Progenitor cell of endocrine pancreas (in vitro differentiated cells): ENCODE measurements at regions not wholly inside any gene's neighbourhood (a gene's known extent, or its start where the extent isn't known, plus 50 kb on each side); places are given as distances from the start of the nearest gene placed in this dataset.

Source experiments
- DNase-seq: peaks from one replicate; pipeline ENCODE4 v3.0.0; 2021; ENCODE audit warnings: low spot score; ENCODE audit not compliant: unreplicated experiment
- H3K27ac Mint-ChIP-seq: 2 replicates; pipeline ENCODE4 v1.8.0; 2021; ENCODE audit warnings: mild to moderate bottlenecking, moderate library complexity, mixed read lengths
- H3K27me3 Mint-ChIP-seq: 2 replicates; pipeline ENCODE4 v1.8.0; 2021; ENCODE audit warnings: mixed read lengths
- H3K36me3 Mint-ChIP-seq: 2 replicates; pipeline ENCODE4 v1.8.0; 2022; ENCODE audit warnings: mixed read lengths; ENCODE audit not compliant: insufficient read depth
- H3K4me1 Mint-ChIP-seq: 2 replicates; pipeline ENCODE4 v1.8.0; 2021; ENCODE audit warnings: low read depth, mixed read lengths
- H3K4me3 Mint-ChIP-seq: 2 replicates; pipeline ENCODE4 v1.8.0; 2021; ENCODE audit warnings: low read depth, mild to moderate bottlenecking, moderate library complexity, mixed read lengths
- H3K9me3 Mint-ChIP-seq: 2 replicates; pipeline ENCODE4 v1.8.0; 2021; ENCODE audit warnings: low read depth, mixed read lengths
- CTCF ChIP-seq: fragments of 200-600 bp; sonication (generic); IDR thresholded peaks from one replicate; pipeline ENCODE4 v1.5.0; 2021; ENCODE audit warnings: antibody characterized with exemption, mild to moderate bottlenecking; ENCODE audit not compliant: unreplicated experiment

- Mint-ChIP-seq H3K36me3 (peaks cover 1% of the 10 kb centered on the region), H3K4me3 (no peak overlapping the region), H3K4me1 (peaks cover 55% of the 10 kb centered on the region), H3K27ac (peak overlapping the region; percentile 10), H3K9me3 (peaks cover 4% of the 10 kb centered on the region), H3K27me3 (no peaks in the 10 kb centered on the region)
- no peak for DNase-seq
- no peak for TF ChIP-seq CTCF
Observed at GRCh38 chr1:229114850-229115365, 156.0 kb upstream of the RAB4A start.

- Mint-ChIP-seq H3K36me3 (peaks cover 1% of the 10 kb centered on the region), H3K27me3 (no peaks in the 10 kb centered on the region), H3K4me1 (peaks cover 45% of the 10 kb centered on the region), H3K4me3 (no peak overlapping the region), H3K27ac (no peak overlapping the region), H3K9me3 (peaks cover 4% of the 10 kb centered on the region)
- TF ChIP-seq CTCF: no peak
- no peak for DNase-seq
Observed at GRCh38 chr1:229116114-229116513, 154.8 kb upstream of the RAB4A start.

- no peak overlapping the region for H3K4me3 Mint-ChIP-seq
- peaks cover 33% of the 10 kb centered on the region for H3K4me1 Mint-ChIP-seq
- no peak for TF ChIP-seq CTCF
- H3K27ac Mint-ChIP-seq: peak overlapping the region; percentile 74
- peaks cover 1% of the 10 kb centered on the region for H3K36me3 Mint-ChIP-seq
- no peak for DNase-seq
- no peaks in the 10 kb centered on the region for H3K27me3 Mint-ChIP-seq
- peaks cover 7% of the 10 kb centered on the region for H3K9me3 Mint-ChIP-seq
Observed at GRCh38 chr1:229117664-229118300, 153.1 kb upstream of the RAB4A start.

- H3K36me3 Mint-ChIP-seq: peaks cover 1% of the 10 kb centered on the region
Observed at GRCh38 chr1:229118477-229119061, 152.3 kb upstream of the RAB4A start.

GRCh38 chr1:229119161-229119560 is 151.8 kb upstream of the RAB4A start:
- no peak for DNase-seq
- Mint-ChIP-seq H3K36me3 (peaks cover 1% of the 10 kb centered on the region), H3K4me1 (peaks cover 20% of the 10 kb centered on the region), H3K9me3 (peaks cover 7% of the 10 kb centered on the region), H3K4me3 (no peak overlapping the region), H3K27me3 (no peaks in the 10 kb centered on the region), H3K27ac (no peak overlapping the region)
- TF ChIP-seq CTCF: no peak

More at GRCh38 chr1:229118477-229119061, 152.3 kb upstream of the RAB4A start:
- no peak for DNase-seq
- peaks cover 7% of the 10 kb centered on the region for H3K9me3 Mint-ChIP-seq
- H3K4me1 Mint-ChIP-seq: peaks cover 26% of the 10 kb centered on the region
- peak overlapping the region; percentile 31 for H3K27ac Mint-ChIP-seq
- TF ChIP-seq CTCF: no peak
- no peak overlapping the region for H3K4me3 Mint-ChIP-seq
- H3K27me3 Mint-ChIP-seq: no peaks in the 10 kb centered on the region
